Testis (tissue), 2 donors: ENCODE measurements at regions not wholly inside any gene's neighbourhood (a gene's known extent, or its start where the extent isn't known, plus 50 kb on each side); places are given as distances from the start of the nearest gene placed in this dataset.

Source experiments
- POLR2A ChIP-seq: fragments of 450-650 bp; IDR thresholded peaks from one replicate; pipeline ENCODE4 v1.6.1; 2017; ENCODE audit warnings: antibody characterized with exemption, mild to moderate bottlenecking, moderate library complexity
- TF ChIP-seq, protein P1 (sequence below), 3 experiments: fragments of 450-650 bp in 2 of 3; fragments of 200-600 bp in 1 of 3; sonication (generic) in 1 of 3; IDR thresholded peaks; one replicate each; pipeline ENCODE4 v1.5.1; 2016 to 2019; ENCODE audit warnings: antibody characterized with exemption in 3 of 3, mild to moderate bottlenecking in 2 of 3, moderate library complexity in 1 of 3

GRCh38 chr22:48659404-48659996 is 1168.2 kb downstream of the BRD1 start:
- TF ChIP-seq, protein P1, sequence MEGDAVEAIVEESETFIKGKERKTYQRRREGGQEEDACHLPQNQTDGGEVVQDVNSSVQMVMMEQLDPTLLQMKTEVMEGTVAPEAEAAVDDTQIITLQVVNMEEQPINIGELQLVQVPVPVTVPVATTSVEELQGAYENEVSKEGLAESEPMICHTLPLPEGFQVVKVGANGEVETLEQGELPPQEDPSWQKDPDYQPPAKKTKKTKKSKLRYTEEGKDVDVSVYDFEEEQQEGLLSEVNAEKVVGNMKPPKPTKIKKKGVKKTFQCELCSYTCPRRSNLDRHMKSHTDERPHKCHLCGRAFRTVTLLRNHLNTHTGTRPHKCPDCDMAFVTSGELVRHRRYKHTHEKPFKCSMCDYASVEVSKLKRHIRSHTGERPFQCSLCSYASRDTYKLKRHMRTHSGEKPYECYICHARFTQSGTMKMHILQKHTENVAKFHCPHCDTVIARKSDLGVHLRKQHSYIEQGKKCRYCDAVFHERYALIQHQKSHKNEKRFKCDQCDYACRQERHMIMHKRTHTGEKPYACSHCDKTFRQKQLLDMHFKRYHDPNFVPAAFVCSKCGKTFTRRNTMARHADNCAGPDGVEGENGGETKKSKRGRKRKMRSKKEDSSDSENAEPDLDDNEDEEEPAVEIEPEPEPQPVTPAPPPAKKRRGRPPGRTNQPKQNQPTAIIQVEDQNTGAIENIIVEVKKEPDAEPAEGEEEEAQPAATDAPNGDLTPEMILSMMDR (IDR thresholded peaks at IDR 0.05): no peak
- TF ChIP-seq POLR2A: no peak
